NCI-H446 treated with DMSO at 0.1 percent for 48 hours (cell line): ENCODE measurements at regions not wholly inside any gene's neighbourhood (a gene's known extent, or its start where the extent isn't known, plus 50 kb on each side); places are given as distances from the start of the nearest gene placed in this dataset.

Source experiments
- DNase-seq: peaks from one replicate; lab custom pipeline; 2025; lab: John Stamatoyannopoulos, UW

DNA sequence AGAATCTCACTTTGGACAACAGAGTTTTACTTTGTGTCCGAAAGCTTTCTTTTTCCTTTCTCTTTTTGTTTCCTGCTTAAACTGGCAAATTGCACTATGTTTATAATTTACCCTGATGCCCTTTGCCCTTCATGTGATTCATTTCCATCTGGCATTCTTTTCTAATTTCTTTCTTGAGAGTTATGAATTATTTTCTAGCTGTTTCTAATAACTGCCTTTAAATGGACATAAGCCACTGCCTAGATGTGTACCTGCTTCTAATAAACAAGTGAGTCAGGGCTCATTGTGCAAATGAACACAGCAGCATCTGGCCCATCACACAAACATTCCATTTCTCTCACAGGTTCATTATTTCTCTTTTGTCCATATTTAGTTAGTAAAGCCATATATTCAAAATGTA, 242.3 kb upstream of the GPRIN3 start:
- DNase-seq: no peak

DNA sequence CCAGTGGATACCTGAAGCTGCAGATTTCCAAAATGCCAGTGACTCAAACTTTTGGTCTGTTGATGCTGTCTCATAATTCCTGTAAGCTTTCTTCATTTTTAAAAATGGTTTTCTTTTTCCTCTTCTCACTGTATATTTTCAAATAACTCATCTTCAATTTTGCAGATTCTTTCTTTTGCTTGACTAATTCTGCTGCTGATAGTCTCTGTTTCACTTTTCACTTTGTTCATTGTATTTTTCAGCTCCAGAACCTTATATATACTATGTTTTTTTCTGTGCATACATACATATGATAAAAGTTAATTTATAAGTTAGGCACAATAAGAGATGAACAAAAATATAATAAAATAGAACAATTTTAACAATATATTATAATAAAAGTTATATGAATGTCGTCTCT, 237.7 kb upstream of the GPRIN3 start:
- DNase-seq: no peak

DNA sequence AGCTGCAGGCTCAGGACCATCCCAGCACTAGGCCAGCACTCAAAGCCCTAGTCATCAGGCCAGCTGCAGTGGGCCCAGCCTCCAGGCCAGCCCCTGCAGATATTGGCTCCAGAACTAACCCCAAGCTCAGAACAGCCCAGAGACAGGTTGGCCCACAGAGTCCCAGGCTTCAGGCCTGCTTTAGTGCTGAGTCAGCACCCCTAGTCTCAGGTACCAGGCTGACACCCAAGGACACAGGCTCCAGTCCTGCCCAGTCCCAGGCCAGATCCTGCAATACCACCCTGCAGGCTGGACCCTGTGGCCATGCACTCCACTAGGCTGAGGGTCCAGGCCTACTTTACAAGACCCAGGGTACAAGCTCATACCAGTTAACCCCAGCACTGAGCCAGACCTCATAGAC, 234.4 kb upstream of the GPRIN3 start:
- DNase-seq: no peak

DNA sequence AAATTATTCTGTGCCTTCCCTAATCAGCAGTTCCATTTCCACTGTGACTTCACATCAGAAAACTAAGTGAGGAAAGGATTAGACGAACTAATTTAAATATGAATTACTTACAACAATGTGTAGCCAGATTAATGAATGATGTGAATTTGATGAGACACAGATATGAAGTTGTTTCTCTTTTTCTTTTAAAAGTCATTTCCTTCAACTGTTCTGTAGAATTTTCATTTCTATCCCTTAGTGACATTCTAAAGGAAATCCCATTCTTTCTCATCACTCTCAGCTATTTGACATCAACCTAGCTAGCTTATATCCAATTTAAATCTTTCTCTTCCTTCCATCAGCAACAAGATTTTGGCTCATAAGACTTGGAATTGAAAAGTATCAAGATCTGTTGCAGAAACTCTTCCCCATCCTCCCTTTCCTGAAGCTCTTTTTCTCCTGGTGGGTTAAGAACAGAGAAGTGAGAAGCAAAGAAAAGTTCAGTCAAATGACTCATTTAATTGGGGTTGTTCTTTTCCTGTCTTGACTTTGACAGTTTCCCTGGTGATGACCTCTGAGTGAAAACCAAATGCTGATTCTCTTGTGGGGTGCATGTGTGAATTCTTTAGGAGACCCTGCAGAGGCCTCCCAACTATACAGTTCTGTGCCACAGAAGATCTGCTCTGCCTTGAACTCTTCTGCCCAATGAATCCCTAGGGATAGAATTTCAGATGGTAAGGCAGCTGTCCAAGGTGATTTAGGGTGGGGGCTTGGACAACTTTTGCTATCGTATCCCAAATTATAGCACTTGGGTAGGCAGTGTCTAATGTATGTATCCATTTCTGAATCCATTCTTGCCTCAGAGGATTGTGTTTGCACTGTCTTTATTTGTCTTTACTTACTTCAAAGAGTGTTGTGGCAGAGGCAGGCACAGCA, 232.5 kb upstream of the GPRIN3 start:
- no peak for DNase-seq

DNA sequence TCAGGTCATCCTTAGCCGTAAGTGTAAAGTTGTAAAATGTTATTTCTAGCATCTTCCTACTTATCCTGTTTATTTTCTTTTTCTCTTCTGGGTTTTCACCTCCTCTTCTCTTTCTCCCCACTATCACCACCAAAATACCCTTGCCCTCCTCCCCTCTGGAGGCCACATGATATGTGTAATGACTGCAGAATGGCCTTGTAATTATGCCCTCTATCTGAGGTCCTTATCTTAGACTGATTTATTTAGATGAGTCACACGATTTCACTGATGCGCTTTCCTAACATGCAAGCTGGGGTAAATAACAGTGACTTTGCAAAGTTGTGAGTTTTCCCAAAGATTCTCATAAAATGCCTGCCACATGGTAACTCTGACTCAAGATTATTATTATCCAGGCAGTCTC, 231.8 kb upstream of the GPRIN3 start:
- no peak for DNase-seq

DNA sequence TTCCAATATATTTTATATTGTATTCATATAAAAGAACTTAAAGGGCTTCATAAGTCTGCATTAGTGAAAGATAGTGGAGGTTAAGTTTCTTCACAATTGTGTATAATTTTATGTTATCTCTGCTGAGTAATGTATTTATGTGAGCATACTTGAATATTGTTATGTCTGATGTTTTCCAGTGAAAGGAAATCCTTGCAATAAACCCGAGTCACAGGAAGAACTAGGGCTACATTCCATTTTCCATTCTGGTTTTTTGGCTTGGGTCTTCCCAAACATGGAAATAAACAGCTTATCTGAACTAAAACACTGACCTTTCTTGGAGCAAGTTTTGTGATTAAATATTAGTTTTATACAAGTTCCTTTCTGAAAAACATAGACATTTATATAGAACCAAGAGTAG, 231.3 kb upstream of the GPRIN3 start:
- no peak for DNase-seq

DNA sequence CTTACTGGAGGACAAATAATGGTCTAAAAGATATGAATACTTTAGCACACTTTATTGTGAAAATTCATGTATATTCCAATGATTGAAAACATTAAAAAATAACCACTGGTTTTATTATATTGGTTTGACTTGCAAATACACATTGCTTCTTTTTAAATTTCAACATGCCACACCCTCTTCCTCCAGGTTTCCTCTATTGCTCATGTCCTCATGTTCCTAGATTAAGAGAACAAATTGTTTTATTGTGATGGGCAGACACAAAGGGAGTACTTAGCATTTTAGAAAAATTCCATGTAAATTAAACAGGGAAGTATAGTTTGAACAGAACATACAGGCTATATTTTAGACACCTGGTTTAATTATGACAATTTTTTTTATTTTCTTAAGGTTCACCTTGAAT, 230.6 kb upstream of the GPRIN3 start:
- no peak for DNase-seq

DNA sequence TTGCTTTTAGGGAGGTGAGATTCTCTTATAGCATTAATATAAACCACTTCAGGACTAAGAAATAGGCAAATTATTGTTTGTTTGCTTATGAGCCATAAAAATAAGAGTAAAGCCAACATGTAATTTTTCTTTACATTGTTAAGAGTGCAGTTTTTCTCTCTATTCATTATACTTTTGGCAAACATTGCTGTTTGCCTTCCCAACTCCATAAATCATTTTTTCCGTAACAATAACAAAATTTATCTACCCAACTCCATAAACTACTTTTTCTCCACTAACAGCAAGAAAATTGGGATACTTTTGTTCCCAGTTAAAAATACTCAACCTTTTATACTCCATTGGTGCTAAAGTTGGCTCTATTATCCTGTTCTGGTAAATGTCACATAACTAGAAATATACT, 229.7 kb upstream of the GPRIN3 start:
- DNase-seq: no peak

DNA sequence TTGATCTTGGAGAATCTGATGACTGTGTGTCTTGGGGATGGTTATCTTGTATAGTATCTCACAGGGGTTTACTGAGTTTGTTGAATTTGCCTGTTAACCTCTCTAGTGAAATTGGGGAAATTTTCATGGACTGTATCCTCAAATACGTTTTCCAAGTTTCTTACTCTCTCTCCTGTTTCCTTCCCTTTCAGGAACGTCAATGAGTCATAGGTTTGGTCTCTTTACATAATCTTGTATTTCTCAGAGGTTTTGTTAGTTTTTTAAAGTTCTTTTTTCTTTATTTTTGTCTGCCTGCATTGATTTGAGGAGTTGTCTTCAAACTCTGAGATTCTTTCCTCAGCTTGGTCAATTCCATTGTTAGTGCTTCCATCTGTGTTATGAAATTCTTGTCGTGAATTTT, 227.7 kb upstream of the GPRIN3 start:
- no peak for DNase-seq

DNA sequence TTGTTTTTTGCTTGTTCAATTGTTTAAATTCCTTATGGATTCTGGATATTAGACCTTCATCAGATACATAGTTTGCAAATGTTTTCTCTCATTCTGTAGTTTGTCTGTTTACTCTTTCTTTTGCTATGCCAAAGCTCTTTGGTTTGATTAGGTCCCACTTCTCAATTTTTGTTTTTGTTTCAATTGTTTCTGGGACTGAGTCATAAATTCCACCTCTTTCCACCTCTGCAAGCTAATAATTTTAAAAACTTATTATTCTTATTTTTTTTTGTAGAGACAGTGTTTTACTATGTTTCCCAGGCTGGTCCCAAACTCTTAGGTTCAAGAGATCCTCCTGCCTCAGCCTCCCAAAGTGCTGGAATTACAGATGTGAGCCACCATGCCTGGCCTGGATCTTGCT, 226.8 kb upstream of the GPRIN3 start:
- no peak for DNase-seq

DNA sequence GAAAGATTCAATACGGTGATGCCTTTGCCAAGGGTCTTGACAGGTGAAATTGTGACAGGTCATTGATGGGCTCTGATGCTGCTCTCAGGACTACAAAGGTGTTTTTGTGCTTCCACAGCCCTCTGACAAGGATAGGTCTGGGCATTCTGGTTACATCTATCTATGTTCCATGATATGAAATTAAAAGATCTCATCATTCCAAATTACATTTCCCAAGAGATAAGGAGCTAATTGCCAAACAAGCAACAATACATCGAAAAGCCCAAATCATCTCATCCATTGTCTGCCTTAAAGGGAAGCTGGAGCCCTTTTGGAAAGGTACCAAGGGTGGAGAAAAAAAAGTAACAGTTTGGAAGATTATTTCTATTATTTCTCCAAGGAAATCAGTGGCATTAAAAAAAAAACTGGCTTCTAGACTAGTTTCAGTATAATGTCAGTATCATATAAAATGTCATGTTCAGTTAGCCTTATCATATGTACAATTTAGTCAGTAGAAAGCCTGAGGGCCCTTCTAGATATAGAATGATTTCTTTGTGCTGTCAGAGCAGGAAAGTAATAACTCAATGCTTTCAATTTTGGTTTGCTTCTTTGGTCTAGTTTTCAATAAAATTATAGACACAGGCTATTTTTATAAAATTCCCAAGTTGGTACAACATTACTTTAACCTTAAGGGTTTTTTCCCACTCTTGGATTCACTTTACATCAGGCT, 224.5 kb upstream of the GPRIN3 start:
- no peak for DNase-seq

DNA sequence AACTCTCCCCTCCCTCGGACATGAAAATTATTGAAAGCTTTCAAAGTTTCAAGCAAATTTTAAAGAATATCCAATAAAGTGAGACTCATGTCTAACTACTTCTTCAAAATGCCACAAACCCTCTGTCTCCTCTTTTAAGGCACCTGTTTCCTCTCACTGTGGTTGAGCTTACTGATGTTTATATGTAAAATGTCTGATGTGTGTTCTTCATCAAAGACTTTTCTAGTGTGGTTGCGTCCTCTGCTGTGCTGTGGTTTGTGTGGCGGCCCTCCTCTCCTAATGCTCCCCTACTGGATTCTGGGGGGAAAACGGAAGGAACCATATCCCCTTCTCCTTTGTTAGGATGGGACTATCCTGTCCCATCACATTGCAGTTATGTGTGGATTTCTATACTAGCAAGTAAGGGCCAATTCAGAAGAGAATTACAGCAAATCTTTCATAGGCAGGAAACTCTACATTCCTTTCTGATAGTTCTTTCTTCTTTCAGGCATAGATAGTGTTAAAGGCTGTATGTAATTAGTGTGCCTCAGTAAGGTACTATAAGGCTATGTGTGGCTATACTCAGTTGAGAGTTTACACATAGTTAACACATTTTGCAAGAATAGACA, 221.0 kb upstream of the GPRIN3 start:
- no peak for DNase-seq

DNA sequence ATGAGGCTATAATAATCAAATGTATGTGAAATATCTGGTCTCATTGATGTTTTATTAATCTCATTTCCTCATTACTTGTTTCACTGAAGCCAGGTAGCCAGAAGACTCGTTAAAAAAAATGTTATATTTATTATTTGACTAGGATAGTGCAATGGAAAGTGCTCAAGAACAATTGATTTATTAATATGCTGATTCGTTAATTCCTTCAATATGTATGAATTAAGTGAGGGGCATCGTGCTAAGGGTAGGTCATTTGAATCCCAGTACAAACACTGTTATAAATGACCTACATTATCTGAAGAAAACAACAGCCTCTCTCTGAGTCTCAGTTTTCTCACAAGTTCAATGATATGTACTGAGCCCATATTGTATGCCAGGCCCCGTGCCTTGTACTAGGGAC, 214.2 kb upstream of the GPRIN3 start:
- no peak for DNase-seq

DNA sequence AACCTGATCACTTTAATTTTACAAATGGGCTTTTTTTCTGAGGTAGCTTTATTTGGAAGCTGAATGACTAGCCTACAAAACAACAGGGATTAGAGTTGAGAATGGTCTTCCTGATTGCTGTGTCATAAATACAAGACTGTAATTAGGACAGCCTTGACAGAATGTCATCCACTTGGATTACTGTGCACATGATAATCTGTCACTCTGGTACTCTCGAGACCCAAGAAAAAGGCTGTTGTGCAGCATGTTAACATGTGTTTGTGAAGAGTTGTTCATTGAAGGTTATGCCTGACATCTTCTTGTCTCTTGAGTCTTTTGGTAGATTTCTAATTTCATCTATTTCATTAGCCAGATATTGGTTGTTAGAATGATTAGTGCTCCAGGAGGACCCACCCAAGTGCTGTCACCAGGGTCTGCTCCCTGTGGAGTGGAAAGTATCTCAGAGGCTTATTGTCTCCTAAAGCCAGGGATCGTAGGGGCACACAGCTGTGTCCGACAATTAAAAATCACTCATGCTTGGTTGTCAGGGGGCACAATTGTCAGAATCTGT, 212.2 kb upstream of the GPRIN3 start:
- no peak for DNase-seq

DNA sequence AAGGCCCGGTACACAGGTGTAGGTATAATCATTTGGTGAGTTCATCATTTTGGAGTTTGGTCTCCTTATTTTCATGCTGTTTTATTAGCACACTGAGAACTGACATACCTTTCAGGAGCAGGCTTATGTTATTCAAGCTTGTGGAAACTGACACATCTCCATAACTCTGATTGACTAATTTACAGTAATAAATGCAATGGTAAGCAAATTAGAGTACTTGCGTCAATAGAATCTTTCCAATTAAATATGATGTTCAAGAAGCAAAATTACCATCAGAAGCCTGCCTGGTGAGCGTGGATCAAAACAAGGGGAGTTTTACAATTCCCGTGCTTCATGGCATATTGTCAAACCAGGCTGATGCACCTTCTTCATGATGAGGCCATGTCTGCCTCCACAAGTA, 210.7 kb upstream of the GPRIN3 start:
- no peak for DNase-seq

DNA sequence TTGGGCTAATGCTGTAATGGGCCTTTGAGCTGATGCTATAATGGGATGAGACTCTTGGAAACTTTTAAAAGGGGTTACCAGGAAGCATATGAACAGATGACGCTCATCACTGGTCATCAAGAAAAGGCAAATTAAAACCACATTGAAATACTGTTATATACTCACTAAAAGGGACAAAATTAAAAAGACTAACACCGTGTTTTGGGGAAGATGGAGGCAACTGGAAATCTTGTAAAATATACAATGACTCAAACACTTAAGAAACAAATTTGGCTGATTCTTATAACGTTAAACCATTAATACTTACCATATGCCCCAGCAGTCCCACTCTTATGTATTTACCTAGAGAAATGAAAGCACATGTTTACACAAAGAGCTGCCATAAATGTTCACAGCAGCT, 207.2 kb upstream of the GPRIN3 start:
- DNase-seq: no peak

DNA sequence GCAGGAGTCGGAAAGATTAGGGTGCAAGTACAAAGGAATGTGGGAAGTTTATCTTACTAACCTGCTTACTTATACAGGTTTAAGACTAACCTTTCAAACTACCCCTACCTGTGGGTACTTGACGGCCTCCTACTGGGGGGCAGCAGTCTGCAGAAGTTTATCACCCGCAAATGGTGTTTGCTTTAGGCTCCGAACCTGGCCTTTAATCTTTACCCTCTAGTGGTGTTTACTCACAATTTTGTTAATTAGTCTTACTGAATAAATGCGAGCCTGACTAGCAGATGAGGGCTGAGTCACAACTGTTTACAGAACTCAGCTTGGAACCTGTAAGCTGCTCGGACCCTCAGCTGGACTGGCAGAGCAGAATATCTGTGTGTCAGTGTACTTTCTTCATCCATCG, 204.2 kb upstream of the GPRIN3 start:
- no peak for DNase-seq

DNA sequence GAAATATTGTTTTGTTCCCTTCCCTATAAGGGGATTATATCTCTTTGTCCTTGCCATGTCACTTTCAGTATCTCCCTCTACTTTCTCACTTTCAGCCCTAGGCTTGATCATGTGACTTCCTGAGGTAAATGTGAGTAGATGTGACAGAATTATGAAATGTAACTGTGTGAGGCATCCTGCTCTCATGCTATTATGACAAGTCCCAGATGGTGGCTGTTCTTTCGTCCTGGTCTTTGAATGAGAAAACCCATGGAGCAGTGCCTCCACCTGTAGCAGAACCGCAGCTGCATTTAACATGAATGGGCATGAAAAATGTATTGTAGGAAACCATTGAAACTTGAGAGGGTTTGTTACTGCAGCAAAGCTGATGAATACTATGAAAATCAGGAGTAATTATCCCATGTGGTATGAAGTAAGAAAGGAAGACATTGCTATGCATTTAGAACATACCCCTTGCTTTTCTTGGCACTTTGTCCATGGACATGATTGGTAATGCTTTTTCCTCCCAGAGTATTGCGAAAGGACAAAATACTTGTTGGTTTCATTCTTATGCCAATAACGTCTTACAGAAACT, 202.2 kb upstream of the GPRIN3 start:
- no peak for DNase-seq

DNA sequence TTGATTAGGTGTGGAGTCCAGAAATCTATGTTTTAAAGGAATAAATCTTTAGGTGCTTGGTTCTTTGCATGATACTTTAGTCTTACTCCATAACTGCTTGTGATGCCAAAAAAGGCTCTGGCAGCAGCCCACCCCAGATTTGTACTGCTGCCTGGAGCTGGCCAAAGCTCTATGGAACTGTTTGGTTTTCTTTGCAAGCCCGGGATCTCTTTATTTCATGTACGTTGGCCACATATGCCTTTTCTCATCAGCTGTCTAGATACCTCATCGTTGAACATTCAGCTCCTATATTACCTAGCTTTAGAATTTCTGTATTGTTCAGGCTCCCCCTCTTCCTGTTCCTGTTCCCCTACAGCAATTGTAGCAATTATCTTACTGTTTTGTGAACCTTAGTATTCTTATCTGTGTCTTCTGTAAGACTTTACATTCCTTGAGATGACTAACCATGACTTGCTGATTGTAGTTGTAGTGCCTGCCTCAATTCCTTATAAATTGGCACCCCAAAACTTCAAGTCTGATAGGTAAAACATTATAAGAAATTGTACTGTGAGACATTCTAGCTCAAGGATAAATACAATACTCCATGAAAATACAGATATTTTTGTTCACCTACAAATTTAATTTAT, 199.4 kb upstream of the GPRIN3 start:
- DNase-seq: no peak

DNA sequence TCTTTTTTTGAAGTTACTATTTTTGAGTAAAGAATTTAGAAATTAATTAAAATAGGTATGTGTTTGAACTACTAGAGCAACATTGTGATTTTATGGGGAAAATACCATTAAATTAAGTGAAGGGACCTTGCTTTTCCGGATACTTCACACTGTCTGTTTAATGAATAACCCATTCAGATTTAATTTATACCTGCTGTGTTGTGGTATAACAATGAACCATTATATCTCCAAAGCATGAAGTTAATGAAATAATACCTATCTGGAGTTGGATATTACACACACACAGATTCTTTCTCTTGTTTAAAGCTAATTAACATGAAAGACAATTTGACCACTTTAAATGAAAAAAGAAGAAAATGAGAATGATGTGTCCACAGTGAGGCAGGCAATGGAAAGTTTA, 195.0 kb upstream of the GPRIN3 start:
- no peak for DNase-seq

DNA sequence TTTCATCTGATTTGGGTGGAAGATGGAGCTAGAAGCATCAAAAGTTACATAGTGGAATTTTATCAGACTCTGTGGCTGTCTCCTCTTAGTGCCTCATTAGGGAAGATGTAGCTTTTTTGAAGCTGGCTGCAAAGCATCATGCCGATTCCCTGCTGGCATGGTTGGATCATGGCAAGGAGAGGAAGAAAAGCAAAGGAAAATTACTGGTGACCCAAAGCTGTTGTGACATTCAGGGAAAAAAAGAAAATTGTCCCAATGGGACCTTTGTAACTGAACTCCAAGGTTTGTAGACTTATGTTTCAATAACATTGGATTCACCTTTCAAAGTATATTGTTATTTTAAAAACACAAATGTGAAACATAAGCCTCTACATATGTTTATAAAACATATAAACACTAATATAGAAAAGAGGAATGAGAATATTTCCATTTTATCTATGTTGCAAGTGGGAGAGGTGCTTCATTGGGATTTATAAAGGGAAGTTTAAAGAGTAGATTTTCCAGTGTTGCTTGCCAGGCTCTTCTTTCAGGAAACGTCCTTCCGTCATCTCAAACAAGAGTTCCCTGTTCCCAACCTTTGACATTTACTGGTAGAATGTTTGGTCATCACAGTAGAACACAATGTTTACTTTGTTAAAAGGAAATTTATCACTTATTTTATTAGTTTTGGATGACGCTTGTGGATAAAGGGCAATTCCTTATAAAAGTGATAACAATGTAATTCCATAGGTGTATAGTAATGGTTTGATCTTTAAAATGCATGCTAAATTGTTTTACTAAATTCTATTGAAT, 190.1 kb upstream of the GPRIN3 start:
- no peak for DNase-seq
